ENCODE measurements at regions not wholly inside any gene's neighbourhood (a gene's known extent, or its start where the extent isn't known, plus 50 kb on each side); places are given as distances from the start of the nearest gene placed in this dataset.

DNA sequence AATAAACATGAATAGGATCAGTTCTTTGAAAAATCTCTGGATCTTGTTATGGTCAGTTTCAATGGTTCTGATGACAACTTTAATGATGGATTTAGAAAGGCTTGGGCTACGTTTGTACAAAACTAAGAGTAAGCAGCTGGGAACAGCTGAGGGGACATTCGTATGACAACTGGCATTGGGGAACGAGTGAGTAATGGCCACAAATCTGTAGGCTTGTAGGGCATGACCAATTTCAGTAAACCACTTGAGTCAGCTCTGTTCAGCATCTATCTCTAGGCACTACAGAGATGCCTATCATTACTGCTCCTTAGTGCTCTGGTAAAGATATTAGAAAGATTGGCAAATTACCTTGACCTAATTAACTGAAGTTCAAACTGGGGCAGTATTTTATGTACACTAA, 1375.6 kb downstream of the EPHA7 start:
- Histone ChIP-seq H3K9me3 (no peaks in the 10 kb centered on the region), H3K27me3 (no peaks in the 10 kb centered on the region), H3K4me1 (no peaks in the 10 kb centered on the region), H3K36me3 (no peaks in the 10 kb centered on the region), H3K27ac (no peak overlapping the region), H3K4me3 (no peak overlapping the region)
- DNase-seq (no peak), ATAC-seq (no peak), FAIRE-seq (no peak)
- intact Hi-C loops (cut with DNase I), result no loop called here
- TF ChIP-seq, protein P1, sequence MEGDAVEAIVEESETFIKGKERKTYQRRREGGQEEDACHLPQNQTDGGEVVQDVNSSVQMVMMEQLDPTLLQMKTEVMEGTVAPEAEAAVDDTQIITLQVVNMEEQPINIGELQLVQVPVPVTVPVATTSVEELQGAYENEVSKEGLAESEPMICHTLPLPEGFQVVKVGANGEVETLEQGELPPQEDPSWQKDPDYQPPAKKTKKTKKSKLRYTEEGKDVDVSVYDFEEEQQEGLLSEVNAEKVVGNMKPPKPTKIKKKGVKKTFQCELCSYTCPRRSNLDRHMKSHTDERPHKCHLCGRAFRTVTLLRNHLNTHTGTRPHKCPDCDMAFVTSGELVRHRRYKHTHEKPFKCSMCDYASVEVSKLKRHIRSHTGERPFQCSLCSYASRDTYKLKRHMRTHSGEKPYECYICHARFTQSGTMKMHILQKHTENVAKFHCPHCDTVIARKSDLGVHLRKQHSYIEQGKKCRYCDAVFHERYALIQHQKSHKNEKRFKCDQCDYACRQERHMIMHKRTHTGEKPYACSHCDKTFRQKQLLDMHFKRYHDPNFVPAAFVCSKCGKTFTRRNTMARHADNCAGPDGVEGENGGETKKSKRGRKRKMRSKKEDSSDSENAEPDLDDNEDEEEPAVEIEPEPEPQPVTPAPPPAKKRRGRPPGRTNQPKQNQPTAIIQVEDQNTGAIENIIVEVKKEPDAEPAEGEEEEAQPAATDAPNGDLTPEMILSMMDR (IDR thresholded peaks at IDR 0.05), result no peak
- 23 to 32% methylated on average over 3 of the region's 3 CpGs for WGBS, 2 donors

DNA sequence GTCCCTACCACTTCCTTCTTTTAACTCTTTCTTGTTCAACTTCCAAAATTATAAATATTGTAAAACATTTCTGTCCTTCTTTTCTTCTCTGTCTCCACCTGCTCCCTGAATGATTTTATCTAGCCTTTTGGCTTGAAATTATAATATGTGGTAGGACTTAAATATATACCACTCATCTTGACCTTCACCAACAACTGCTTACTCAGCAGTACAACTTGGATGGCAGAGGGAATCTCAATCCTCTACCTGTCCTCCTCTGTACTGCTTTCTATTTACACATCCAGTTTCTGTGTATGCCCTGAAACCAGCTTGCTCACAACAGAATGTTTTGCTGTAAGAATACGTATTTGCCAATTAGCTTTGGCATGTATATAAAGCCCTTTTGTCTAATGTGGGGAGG, 1392.5 kb downstream of the EPHA7 start:
- DNase-seq, result no peak
- intact Hi-C loops (cut with DNase I), result no loop called here
- WGBS, 2 donors, result 52 to 57% methylated on average over 1 of the region's 1 CpG

DNA sequence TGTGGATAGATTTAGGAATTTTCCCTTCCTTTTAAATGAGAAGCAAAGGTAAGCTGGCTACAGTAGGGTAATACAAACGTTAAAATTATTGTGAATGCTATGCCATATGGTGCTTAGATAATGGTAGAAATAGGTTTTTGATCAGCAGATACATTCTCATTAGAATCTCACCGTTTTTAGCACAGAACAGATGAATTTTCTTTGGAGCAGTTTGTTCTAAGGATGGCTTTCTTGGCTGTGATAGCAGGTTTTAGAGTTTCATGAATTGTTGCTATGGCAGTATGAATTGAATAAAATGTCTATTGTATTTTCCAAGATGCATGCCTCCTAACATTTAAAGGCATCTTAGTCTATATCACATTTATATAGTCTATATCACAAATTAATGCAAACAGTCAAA, 1394.5 kb downstream of the EPHA7 start:
- 23 to 30% methylated on average over 2 of the region's 2 CpGs for WGBS, 2 donors
- no peak overlapping the region for H3K27ac ChIP-seq
- H3K4me3 ChIP-seq, result no peak overlapping the region
- no peak for DNase-seq
- intact Hi-C loops (cut with DNase I), result no loop called here
- no peaks in the 10 kb centered on the region for H3K4me1 ChIP-seq
- H3K27me3 ChIP-seq, result no peaks in the 10 kb centered on the region
- H3K36me3 ChIP-seq, result no peaks in the 10 kb centered on the region
- TF ChIP-seq, protein P1 (IDR thresholded peaks at IDR 0.05), result no peak
- FAIRE-seq, result no peak
- no peaks in the 10 kb centered on the region for H3K9me3 ChIP-seq
- ATAC-seq, result no peak

More for the DNA sequence above, 1392.5 kb downstream of the EPHA7 start:
- Histone ChIP-seq H3K4me3 (no peak overlapping the region), H3K36me3 (no peaks in the 10 kb centered on the region), H3K27ac (no peak overlapping the region), H3K9me3 (no peaks in the 10 kb centered on the region), H3K27me3 (no peaks in the 10 kb centered on the region), H3K4me1 (no peaks in the 10 kb centered on the region)
- ATAC-seq (no peak), FAIRE-seq (no peak)
- TF ChIP-seq, protein P1 (IDR thresholded peaks at IDR 0.05), result no peak

DNA sequence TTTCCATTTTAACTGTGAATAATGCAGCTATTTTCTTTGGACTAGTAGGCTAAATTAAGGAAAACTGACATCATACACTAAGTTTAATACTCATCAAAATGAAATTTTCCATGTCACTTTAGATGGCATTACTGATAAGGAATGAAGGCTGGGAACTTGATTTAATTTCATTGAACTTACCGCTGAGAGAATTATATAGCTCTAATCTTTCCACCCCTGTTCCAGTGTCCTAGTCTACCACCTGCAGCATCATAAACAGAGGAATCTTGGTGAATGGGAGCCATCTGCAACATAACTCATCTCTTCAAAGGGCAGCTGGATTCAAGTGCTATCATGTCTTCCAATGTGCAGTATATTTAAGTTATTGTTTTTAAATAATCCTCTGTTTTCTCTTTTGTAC, 1395.2 kb downstream of the EPHA7 start:
- FAIRE-seq (no peak), DNase-seq (no peak), ATAC-seq (no peak)
- no peaks in the 10 kb centered on the region for H3K4me1 ChIP-seq
- no peak overlapping the region for H3K4me3 ChIP-seq
- H3K27ac ChIP-seq, result no peak overlapping the region
- TF ChIP-seq, protein P1 (IDR thresholded peaks at IDR 0.05), result no peak
- H3K9me3 ChIP-seq, result no peaks in the 10 kb centered on the region
- H3K36me3 ChIP-seq, result no peaks in the 10 kb centered on the region
- H3K27me3 ChIP-seq, result no peaks in the 10 kb centered on the region
- 42 to 73% methylated on average over 1 of the region's 1 CpG for WGBS, 2 donors
- intact Hi-C loops (cut with DNase I), result no loop called here

DNA sequence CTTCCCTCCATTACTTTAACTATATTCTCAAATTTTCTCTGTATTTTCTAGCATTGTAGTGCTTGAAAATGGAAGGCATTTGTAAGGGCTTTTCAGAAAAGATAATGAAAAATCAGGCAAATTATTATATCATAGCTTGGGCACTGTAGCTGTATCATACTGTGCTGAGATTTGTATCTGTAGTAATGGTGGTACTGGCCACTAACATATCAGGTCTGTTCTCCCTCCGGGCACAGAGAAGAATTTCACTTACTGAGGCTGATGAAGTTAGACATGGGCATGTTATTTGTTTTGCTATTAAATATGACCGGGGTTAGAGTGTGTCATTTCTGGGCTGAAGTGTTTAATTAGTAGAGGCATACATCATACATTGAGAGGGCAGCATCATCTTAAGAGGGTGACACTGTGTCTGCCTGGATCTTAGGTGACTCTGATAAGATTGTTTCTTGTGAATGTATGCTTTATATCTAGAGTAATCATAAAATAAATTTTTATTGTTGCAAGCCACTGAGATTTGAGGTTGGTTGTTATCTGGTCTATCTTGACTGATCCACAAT, 1395.9 kb downstream of the EPHA7 start:
- intact Hi-C loops (cut with DNase I), result no loop called here
- Histone ChIP-seq H3K36me3 (no peaks in the 10 kb centered on the region), H3K4me1 (no peaks in the 10 kb centered on the region), H3K4me3 (no peak overlapping the region), H3K27ac (no peak overlapping the region), H3K27me3 (no peaks in the 10 kb centered on the region), H3K9me3 (no peaks in the 10 kb centered on the region)
- FAIRE-seq, result no peak
- ATAC-seq, result no peak
- TF ChIP-seq, protein P1 (IDR thresholded peaks at IDR 0.05), result no peak
- 39 to 56% methylated on average over 2 of the region's 2 CpGs for WGBS, 2 donors
- DNase-seq, result no peak
